Mesenchymal stem cell (in vitro differentiated cells and primary cell): ENCODE measurements at regions not wholly inside any gene's neighbourhood (a gene's known extent, or its start where the extent isn't known, plus 50 kb on each side); places are given as distances from the start of the nearest gene placed in this dataset.
"Not testable (repeated sequence)": the region's sequence is repeated elsewhere in the genome, so short reads cannot be mapped to it uniquely, and the experiment has no call there.

Experiments
- DNase-seq: peaks from one replicate; pipeline ENCODE4 v3.0.0-alpha.2; 2013
- H2AFZ ChIP-seq: one replicate; pipeline ENCODE4 v1.6.1; 2013; ENCODE audit warnings: low read depth, mild to moderate bottlenecking, control low read depth, inconsistent platforms, low read length, moderate library complexity
- H2AK5ac ChIP-seq: 2 replicates; pipeline ENCODE4 v1.6.1; 2013; ENCODE audit warnings: low read length, moderate library complexity, mild to moderate bottlenecking, inconsistent platforms; ENCODE audit not compliant: severe bottlenecking
- H2BK120ac ChIP-seq: one replicate; pipeline ENCODE4 v1.6.1; 2013; ENCODE audit warnings: low read depth, mild to moderate bottlenecking, inconsistent platforms, low read length, moderate library complexity
- H2BK12ac ChIP-seq, 2 experiments: one replicate each; pipeline ENCODE4 v1.6.1; 2013; ENCODE audit warnings: inconsistent platforms in 2 of 2, low read length in 2 of 2, mild to moderate bottlenecking in 2 of 2, moderate library complexity in 2 of 2, control low read depth in 1 of 2
- H2BK15ac ChIP-seq: one replicate; pipeline ENCODE4 v1.6.1; 2013; ENCODE audit warnings: mild to moderate bottlenecking, low read depth, inconsistent platforms; ENCODE audit not compliant: poor library complexity, severe bottlenecking
- H2BK5ac ChIP-seq: 2 replicates; pipeline ENCODE4 v1.6.1; 2013; ENCODE audit warnings: low read depth, mild to moderate bottlenecking, low read length, control low read depth, inconsistent platforms; ENCODE audit not compliant: poor library complexity, severe bottlenecking
- H3K14ac ChIP-seq, 2 experiments: one replicate each; pipeline ENCODE4 v1.6.1; 2013; ENCODE audit warnings: inconsistent platforms in 2 of 2, low read length in 2 of 2, control low read depth in 1 of 2, mild to moderate bottlenecking in 1 of 2, moderate library complexity in 1 of 2
- H3K18ac ChIP-seq, 2 experiments: one replicate each; pipeline ENCODE4 v1.6.1; 2013; ENCODE audit warnings: inconsistent platforms in 2 of 2, low read length in 2 of 2, control low read depth in 1 of 2, low read depth in 1 of 2, mild to moderate bottlenecking in 1 of 2
- H3K23ac ChIP-seq, 2 experiments: one replicate each; pipeline ENCODE4 v1.6.1; 2013; ENCODE audit warnings: inconsistent platforms in 2 of 2, low read length in 2 of 2, mild to moderate bottlenecking in 2 of 2, moderate library complexity in 2 of 2, control low read depth in 1 of 2
- H3K27ac ChIP-seq: 2 replicates; pipeline ENCODE4 v1.5.1; 2013; ENCODE audit warnings: mild to moderate bottlenecking, moderate library complexity, low read length, control low read depth, inconsistent platforms; ENCODE audit not compliant: poor library complexity, severe bottlenecking
- H3K27me3 ChIP-seq, 2 experiments: 2 replicates each; pipeline versions ENCODE4 v1.6.1 to v1.7.0; 2013; ENCODE audit warnings: low read length in 2 of 2, mild to moderate bottlenecking in 2 of 2, moderate library complexity in 2 of 2, control low read depth in 1 of 2, inconsistent platforms in 1 of 2; ENCODE audit not compliant: control insufficient read depth in 1 of 2, insufficient read depth in 1 of 2
- H3K36me3 ChIP-seq, 2 experiments: 2 replicates each; pipeline versions ENCODE4 v1.6.1 to v1.7.0; 2013; ENCODE audit warnings: low read length in 2 of 2, control low read depth in 1 of 2, inconsistent platforms in 1 of 2, low read depth in 1 of 2, mild to moderate bottlenecking in 1 of 2; ENCODE audit not compliant: insufficient read depth in 2 of 2, control insufficient read depth in 1 of 2
- H3K4ac ChIP-seq, 2 experiments: one replicate each; pipeline ENCODE4 v1.6.1; 2013; ENCODE audit warnings: inconsistent platforms in 2 of 2, low read length in 2 of 2, mild to moderate bottlenecking in 2 of 2, moderate library complexity in 2 of 2, control low read depth in 1 of 2, low read depth in 1 of 2
- H3K4me1 ChIP-seq: 2 replicates; pipeline ENCODE4 v1.6.1; 2013; ENCODE audit warnings: low read depth, low read length, control low read depth; ENCODE audit not compliant: control insufficient read depth, insufficient read depth
- H3K4me2 ChIP-seq: 2 replicates; pipeline ENCODE4 v1.6.1; 2013; ENCODE audit warnings: low read length, mild to moderate bottlenecking, inconsistent platforms; ENCODE audit not compliant: poor library complexity, severe bottlenecking
- H3K4me3 ChIP-seq, 2 experiments: 2 replicates each; pipeline versions ENCODE4 v1.5.1 to v1.7.0; 2013; ENCODE audit warnings: low read length in 2 of 2, mild to moderate bottlenecking in 2 of 2, control low read depth in 1 of 2, low read depth in 1 of 2; ENCODE audit not compliant: insufficient read depth in 1 of 2
- H3K79me1 ChIP-seq: replicated peaks from 2 replicates; pipeline ENCODE4 v1.6.1; 2013; ENCODE audit warnings: mild to moderate bottlenecking, control low read depth, low read length, inconsistent platforms; ENCODE audit not compliant: poor library complexity, severe bottlenecking
- H3K9ac ChIP-seq: 2 replicates; pipeline ENCODE4 v1.7.0; 2013; ENCODE audit warnings: mild to moderate bottlenecking, low read length, moderate library complexity
- H3K9me3 ChIP-seq: 2 replicates; pipeline ENCODE4 v1.7.0; 2013; ENCODE audit warnings: mild to moderate bottlenecking, low read length; ENCODE audit not compliant: control insufficient read depth
- H4K8ac ChIP-seq: one replicate; pipeline ENCODE4 v1.6.1; 2013; ENCODE audit warnings: inconsistent platforms, mild to moderate bottlenecking, low read length, moderate library complexity
- H4K91ac ChIP-seq: one replicate; pipeline ENCODE4 v1.6.1; 2013; ENCODE audit warnings: mild to moderate bottlenecking, low read length, inconsistent platforms
- WGBS: methylation state at CpG from one replicate; pipeline ENCODE4 v1.1.7; 2013; ENCODE audit warnings: mixed read lengths; 5-methylcytosine and 5-hydroxymethylcytosine counted together

GRCh38 chr11:116339306-116340098, 433.3 kb downstream of the BUD13 start:
- Histone ChIP-seq H3K4me1 (no peaks in the 10 kb centered on the region), H3K27ac (no peak overlapping the region), H3K36me3 (no peaks in the 10 kb centered on the region), H3K79me1 (no peaks in the 10 kb centered on the region), H3K4me3 (no peak overlapping the region), H4K8ac (no peak overlapping the region), H2BK5ac (no peak overlapping the region), H3K4me2 (no peak overlapping the region), H3K18ac (no peak overlapping the region), H3K14ac (no peak overlapping the region), H2BK15ac (no peak overlapping the region), H2BK120ac (no peak overlapping the region), H2BK12ac (no peak overlapping the region), H2AFZ (no peak overlapping the region), H4K91ac (no peak overlapping the region), H3K27me3 (no peaks in the 10 kb centered on the region), H3K9me3 (peaks cover 6% of the 10 kb centered on the region), H2AK5ac (no peak overlapping the region), H3K4ac (no peak overlapping the region), H3K23ac (no peak overlapping the region), H3K9ac (no peak overlapping the region)
- 77% methylated on average over 5 of the region's 9 CpGs for WGBS
- DNase-seq: no peak

DNA sequence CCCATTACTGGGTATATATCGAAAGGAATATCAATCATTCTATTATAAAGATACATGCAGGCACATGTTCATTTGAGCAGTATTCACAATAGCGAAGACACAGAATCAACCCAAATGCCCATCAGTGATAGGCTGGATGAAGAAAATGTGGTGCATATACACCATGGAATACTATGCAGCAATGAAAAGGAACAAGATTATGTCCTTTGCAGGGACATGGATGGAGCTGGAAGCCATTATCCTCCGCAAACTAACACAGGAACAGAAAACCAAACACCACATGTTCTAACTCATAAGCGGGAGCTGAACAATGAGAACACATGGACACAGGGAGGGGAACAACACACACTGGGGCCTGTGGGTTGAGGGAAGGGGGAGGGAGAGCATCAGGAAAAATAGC, 434.3 kb downstream of the BUD13 start:
- not testable (repeated sequence) for H3K4ac ChIP-seq, H2BK120ac ChIP-seq, H3K4me1 ChIP-seq, H3K4me2 ChIP-seq, H4K8ac ChIP-seq, H4K91ac ChIP-seq, H3K27me3 ChIP-seq, H3K23ac ChIP-seq, H2BK15ac ChIP-seq, H3K36me3 ChIP-seq, H3K18ac ChIP-seq, H2AK5ac ChIP-seq, H3K79me1 ChIP-seq, H2BK12ac ChIP-seq, H3K14ac ChIP-seq, H3K4me3 ChIP-seq, H3K9me3 ChIP-seq, H2BK5ac ChIP-seq, H3K9ac ChIP-seq, H3K27ac ChIP-seq, DNase-seq, H2AFZ ChIP-seq
- WGBS: 100% methylated on average over 1 of the region's 4 CpGs

DNA sequence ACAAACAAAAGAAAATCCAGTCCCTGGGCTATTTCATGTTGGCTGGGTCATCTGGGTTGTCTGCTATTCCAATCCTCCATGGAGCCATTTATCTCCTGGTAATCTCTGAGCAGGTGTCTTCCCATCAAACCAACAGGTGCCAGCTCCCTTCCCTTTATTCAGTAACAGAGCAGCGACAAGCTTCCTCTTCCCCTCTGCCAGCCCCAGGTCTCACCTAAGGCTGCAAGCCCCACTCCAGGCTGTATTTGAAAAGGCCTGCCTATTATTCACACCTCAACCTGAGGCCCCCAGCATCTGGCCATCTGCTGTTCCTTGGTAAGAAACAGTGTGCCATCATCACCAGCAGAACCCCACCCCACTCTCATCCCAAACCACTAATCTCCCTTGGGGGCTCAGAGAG, 436.2 kb downstream of the BUD13 start:
- no peak overlapping the region for H3K27ac ChIP-seq
- H4K8ac ChIP-seq: no peak overlapping the region
- no peaks in the 10 kb centered on the region for H3K4me1 ChIP-seq

GRCh38 chr11:116335891-116336290, 436.9 kb downstream of the BUD13 start:
- H2AK5ac ChIP-seq: no peak overlapping the region
- no peaks in the 10 kb centered on the region for H3K27me3 ChIP-seq
- peaks cover 6% of the 10 kb centered on the region for H3K9me3 ChIP-seq
- no peak overlapping the region for H3K9ac ChIP-seq
- no peak overlapping the region for H3K14ac ChIP-seq
- no peak overlapping the region for H3K27ac ChIP-seq
- no peak overlapping the region for H3K4me2 ChIP-seq
- no peak overlapping the region for H2BK12ac ChIP-seq
- no peaks in the 10 kb centered on the region for H3K4me1 ChIP-seq
- no peak overlapping the region for H2AFZ ChIP-seq
- H4K91ac ChIP-seq: no peak overlapping the region
- H3K36me3 ChIP-seq: no peaks in the 10 kb centered on the region
- no peaks in the 10 kb centered on the region for H3K79me1 ChIP-seq
- no peak overlapping the region for H4K8ac ChIP-seq
- no peak overlapping the region for H2BK5ac ChIP-seq
- H3K4ac ChIP-seq: no peak overlapping the region
- H3K23ac ChIP-seq: no peak overlapping the region
- no peak overlapping the region for H3K18ac ChIP-seq
- no peak overlapping the region for H3K4me3 ChIP-seq
- no peak overlapping the region for H2BK15ac ChIP-seq
- no peak overlapping the region for H2BK120ac ChIP-seq
- DNase-seq: no peak
- 90% methylated on average over 3 of the region's 3 CpGs for WGBS

More for the DNA sequence above, 436.2 kb downstream of the BUD13 start:
- no peak overlapping the region for H4K91ac ChIP-seq
- H3K36me3 ChIP-seq: no peaks in the 10 kb centered on the region
- no peak overlapping the region for H3K4me3 ChIP-seq
- no peak overlapping the region for H3K23ac ChIP-seq
- no peak overlapping the region for H2BK12ac ChIP-seq
- no peaks in the 10 kb centered on the region for H3K27me3 ChIP-seq
- H3K79me1 ChIP-seq: no peaks in the 10 kb centered on the region
- H2BK120ac ChIP-seq: no peak overlapping the region
- WGBS: 86% methylated on average over 1 of the region's 1 CpG
- no peak overlapping the region for H2BK15ac ChIP-seq
- H2AFZ ChIP-seq: no peak overlapping the region
- H3K4ac ChIP-seq: no peak overlapping the region
- H3K9ac ChIP-seq: no peak overlapping the region
- no peak for DNase-seq
- H3K14ac ChIP-seq: no peak overlapping the region
- no peak overlapping the region for H2BK5ac ChIP-seq
- H3K9me3 ChIP-seq: peaks cover 6% of the 10 kb centered on the region
- H2AK5ac ChIP-seq: no peak overlapping the region
- H3K4me2 ChIP-seq: no peak overlapping the region
- H3K18ac ChIP-seq: no peak overlapping the region
